ENCODE measurements at regions not wholly inside any gene's neighbourhood (a gene's known extent, or its start where the extent isn't known, plus 50 kb on each side); places are given as distances from the start of the nearest gene placed in this dataset.

GRCh38 chr16:17029602-17030350 is 441.0 kb downstream of the XYLT1 start:
- TF ChIP-seq SUZ12 (IDR thresholded peaks at IDR 0.05; ENCODE audit: extremely low read depth, insufficient read depth, insufficient read length) = no peak
- no peak for TF ChIP-seq YY1 (IDR thresholded peaks at IDR 0.05; ENCODE audit: insufficient read depth, insufficient read length)
